Ovary (tissue), 3 donors: ENCODE measurements at regions not wholly inside any gene's neighbourhood (a gene's known extent, or its start where the extent isn't known, plus 50 kb on each side); places are given as distances from the start of the nearest gene placed in this dataset.

Experiments used
- CTCF ChIP-seq, 3 donors: fragments of 450-650 bp in 2 of 3; fragments of 200-600 bp in 1 of 3; IDR thresholded peaks; one replicate each; pipeline versions ENCODE4 v1.5.1 to v1.8.0; 2016 to 2022; ENCODE audit warnings: antibody characterized with exemption in 3 of 3, mild to moderate bottlenecking in 1 of 3
- EP300 ChIP-seq: sonication (generic); formaldehyde crosslinking; IDR thresholded peaks from one replicate; pipeline ENCODE4 v1.6.1; 2017; ENCODE audit warnings: antibody characterized with exemption
- POLR2A ChIP-seq: fragments of 450-650 bp; IDR thresholded peaks from one replicate; pipeline ENCODE4 v1.6.1; 2017; ENCODE audit warnings: antibody characterized with exemption, mild to moderate bottlenecking, moderate library complexity
- donor health status: DM: no; HTN: no; CAD: no.

GRCh38 chr14:101332281-101332680, 229.0 kb upstream of the DIO3 start:
- TF ChIP-seq CTCF (IDR thresholded peaks at IDR 0.05) (no peak), POLR2A (no peak), EP300 (no peak)
